Esophagus muscularis mucosa (tissue), 4 donors: ENCODE measurements at regions not wholly inside any gene's neighbourhood (a gene's known extent, or its start where the extent isn't known, plus 50 kb on each side); places are given as distances from the start of the nearest gene placed in this dataset.

Experiments
- DNase-seq: peaks from one replicate; pipeline ENCODE4 v3.0.0-alpha.2; 2017; ENCODE audit errors: extremely low spot score
- H3K27ac ChIP-seq, 4 donors: fragments of 200-600 bp; sonication (generic); replicated peaks in 1 of 4; 1 replicate in 3 of 4; 2 replicates in 1 of 4; pipeline ENCODE4 v1.5.1; 2016 to 2019; ENCODE audit warnings: mild to moderate bottlenecking in 1 of 4
- H3K27me3 ChIP-seq, 4 donors: fragments of 200-600 bp; sonication (generic); one replicate each; pipeline versions ENCODE4 v1.5.1 to v1.6.0; 2016 to 2019
- H3K36me3 ChIP-seq, 4 donors: fragments of 200-600 bp; sonication (generic); one replicate each; pipeline ENCODE4 v1.5.1; 2016 to 2019
- H3K4me1 ChIP-seq, 4 donors: fragments of 200-600 bp; sonication (generic); one replicate each; pipeline ENCODE4 v1.5.1; 2016 to 2019
- H3K4me3 ChIP-seq, 4 donors: fragments of 200-600 bp; sonication (generic); 1 replicate in 2 of 4; 2 replicates in 2 of 4; pipeline ENCODE4 v1.5.1; 2016 to 2019; ENCODE audit warnings: mild to moderate bottlenecking in 4 of 4, moderate library complexity in 1 of 4
- H3K9me3 ChIP-seq, 4 donors: fragments of 200-600 bp; sonication (generic); 1 replicate in 3 of 4; 2 replicates in 1 of 4; pipeline ENCODE4 v1.5.1; 2016 to 2019
- CTCF ChIP-seq, 3 experiments: fragments of 200-600 bp in 2 of 3; fragments of 450-650 bp in 1 of 3; sonication (generic) in 2 of 3; IDR thresholded peaks; one replicate each; pipeline ENCODE4 v1.5.1; 2017 to 2019; ENCODE audit warnings: antibody characterized with exemption in 3 of 3, mild to moderate bottlenecking in 2 of 3, moderate library complexity in 1 of 3
- EP300 ChIP-seq: sonication (generic); formaldehyde crosslinking; IDR thresholded peaks from one replicate; pipeline ENCODE4 v1.6.1; 2017; ENCODE audit warnings: antibody characterized with exemption
- POLR2A ChIP-seq: fragments of 450-650 bp; IDR thresholded peaks from one replicate; pipeline ENCODE4 v1.6.1; 2017; ENCODE audit warnings: antibody characterized with exemption, moderate library complexity, mild to moderate bottlenecking, low read depth
- POLR2AphosphoS5 ChIP-seq, 2 donors: sonication (generic); formaldehyde crosslinking; IDR thresholded peaks; one replicate each; pipeline ENCODE4 v1.6.1; 2017; ENCODE audit warnings: antibody characterized with exemption in 2 of 2
- WGBS: methylation state at CpG from one replicate; pipeline ENCODE4 v1.1.5; 2018; 5-methylcytosine and 5-hydroxymethylcytosine counted together
- intact Hi-C: fragments of 100-400 bp; cut with DNase I; formaldehyde crosslinking; loops from one replicate; pipeline ENCODE4 v1.15.1; 2023

GRCh38 chr6:145194389-145194788, 540.9 kb downstream of the EPM2A start:
- Histone ChIP-seq H3K4me3 (no peak overlapping the region), H3K27ac (no peak overlapping the region), H3K9me3 (no peaks in the 10 kb centered on the region), H3K36me3 (no peaks in the 10 kb centered on the region), H3K4me1 (peaks cover 0 to 5% (median 0%) of the 10 kb centered on the region in 4 donors), H3K27me3 (no peaks in the 10 kb centered on the region)
- DNase-seq = no peak
- TF ChIP-seq EP300 (no peak), POLR2A (no peak), CTCF (IDR thresholded peaks at IDR 0.05) (no peak), POLR2AphosphoS5 (IDR thresholded peaks at IDR 0.05) (no peak)
- 83% methylated on average over 3 of the region's 3 CpGs for WGBS
- intact Hi-C loops = no loop called here

GRCh38 chr6:145199961-145200360, 535.4 kb downstream of the EPM2A start:
- intact Hi-C loops = no loop called here
- no peak for DNase-seq
- H3K4me1 ChIP-seq = peaks cover 0 to 11% (median 0%) of the 10 kb centered on the region in 4 donors
- H3K27ac ChIP-seq = no peak overlapping the region
- no peaks in the 10 kb centered on the region for H3K27me3 ChIP-seq
- no peaks in the 10 kb centered on the region for H3K9me3 ChIP-seq
- no peaks in the 10 kb centered on the region for H3K36me3 ChIP-seq
- TF ChIP-seq EP300 (no peak), POLR2A (no peak), POLR2AphosphoS5 (IDR thresholded peaks at IDR 0.05) (no peak), CTCF (IDR thresholded peaks at IDR 0.05) (no peak)
- H3K4me3 ChIP-seq = no peak overlapping the region
- 43% methylated on average over 1 of the region's 1 CpG for WGBS

GRCh38 chr6:145204301-145204700, 531.0 kb downstream of the EPM2A start:
- Histone ChIP-seq H3K9me3 (no peaks in the 10 kb centered on the region), H3K27me3 (no peaks in the 10 kb centered on the region), H3K27ac (no peak overlapping the region), H3K4me3 (no peak overlapping the region), H3K36me3 (no peaks in the 10 kb centered on the region), H3K4me1 (peaks cover 0 to 20% (median 6%) of the 10 kb centered on the region in 4 donors)
- intact Hi-C loops = no loop called here
- WGBS = 52% methylated on average over 2 of the region's 2 CpGs
- TF ChIP-seq CTCF (IDR thresholded peaks at IDR 0.05) (no peak), POLR2A (no peak), POLR2AphosphoS5 (IDR thresholded peaks at IDR 0.05) (no peak), EP300 (no peak)
- no peak for DNase-seq

GRCh38 chr6:145206247-145206907, 528.9 kb downstream of the EPM2A start:
- no peak overlapping the region for H3K27ac ChIP-seq
- H3K27me3 ChIP-seq = no peaks in the 10 kb centered on the region
- DNase-seq = no peak
- no peak overlapping the region for H3K4me3 ChIP-seq
- H3K4me1 ChIP-seq = peaks cover 0 to 20% (median 6%) of the 10 kb centered on the region in 4 donors
- WGBS = 51% methylated on average over 7 of the region's 7 CpGs
- intact Hi-C loops = no loop called here
- TF ChIP-seq CTCF (IDR thresholded peaks at IDR 0.05) (no peak), POLR2A (no peak), EP300 (no peak), POLR2AphosphoS5 (IDR thresholded peaks at IDR 0.05) (no peak)
- no peaks in the 10 kb centered on the region for H3K9me3 ChIP-seq
- H3K36me3 ChIP-seq = no peaks in the 10 kb centered on the region

GRCh38 chr6:145208474-145208873, 526.8 kb downstream of the EPM2A start:
- TF ChIP-seq CTCF (IDR thresholded peaks at IDR 0.05) (no peak), EP300 (no peak), POLR2A (no peak), POLR2AphosphoS5 (IDR thresholded peaks at IDR 0.05) (no peak)
- no peaks in the 10 kb centered on the region for H3K36me3 ChIP-seq
- WGBS = 60% methylated on average over 1 of the region's 1 CpG
- no peaks in the 10 kb centered on the region for H3K27me3 ChIP-seq
- H3K4me1 ChIP-seq = peaks cover 0 to 31% (median 9%) of the 10 kb centered on the region in 4 donors
- no peak for DNase-seq
- no peaks in the 10 kb centered on the region for H3K9me3 ChIP-seq
- intact Hi-C loops = no loop called here
- no peak overlapping the region for H3K4me3 ChIP-seq
- H3K27ac ChIP-seq = no peak overlapping the region
